ENCODE measurements at regions not wholly inside any gene's neighbourhood (a gene's known extent, or its start where the extent isn't known, plus 50 kb on each side); places are given as distances from the start of the nearest gene placed in this dataset.

GRCh38 chr17:72397687-72398086, 276.9 kb downstream of the SOX9 start:
- TF ChIP-seq CTCF (IDR thresholded peaks at IDR 0.05; ENCODE audit: poor library complexity) (no peak), EZH2 (IDR thresholded peaks at IDR 0.05; ENCODE audit: borderline replicate concordance) (no peak), EZH2phosphoT487 (IDR thresholded peaks at IDR 0.05; ENCODE audit: low read depth, severe bottlenecking, unreplicated experiment) (no peak)
